HL-60 (cell line): ENCODE measurements at regions not wholly inside any gene's neighbourhood (a gene's known extent, or its start where the extent isn't known, plus 50 kb on each side); places are given as distances from the start of the nearest gene placed in this dataset.
"Not testable (repeated sequence)": the region's sequence is repeated elsewhere in the genome, so short reads cannot be mapped to it uniquely, and the experiment has no call there.

Experiments
- DNase-seq, 2 experiments: peaks; one replicate each; pipeline ENCODE4 v3.0.0-alpha.2; 2010 to 2020; ENCODE audit warnings: low read depth in 1 of 2, low spot score in 1 of 2
- H3K27ac ChIP-seq: fragments of 250-450 bp; sonication (Bioruptor Pico); replicated peaks from 2 replicates; pipeline ENCODE4 v1.5.1; 2020; ENCODE audit warnings: mild to moderate bottlenecking, moderate library complexity
- H3K27me3 ChIP-seq: fragments of 250-450 bp; sonication (Bioruptor Pico); 2 replicates; pipeline ENCODE4 v1.5.1; 2021; ENCODE audit warnings: mild to moderate bottlenecking, moderate library complexity; ENCODE audit not compliant: insufficient read depth, poor library complexity, severe bottlenecking
- H3K4me3 ChIP-seq: replicated peaks from 2 replicates; pipeline ENCODE4 v1.5.1; 2011; ENCODE audit warnings: mild to moderate bottlenecking, control low read depth, low read length; ENCODE audit not compliant: insufficient read depth
- GABPA ChIP-seq: IDR thresholded peaks from 2 replicates; pipeline ENCODE4 v1.6.1; 2012; ENCODE audit warnings: low read depth
- POLR2AphosphoS5 ChIP-seq: IDR thresholded peaks from 2 replicates; pipeline ENCODE4 v1.6.1; 2012; ENCODE audit warnings: low read depth
- SPI1 ChIP-seq: IDR thresholded peaks from 2 replicates; pipeline ENCODE4 v1.6.1; 2012; ENCODE audit warnings: low read depth, mild to moderate bottlenecking, borderline replicate concordance
- TF ChIP-seq, protein P1 (sequence below): IDR thresholded peaks from one replicate; pipeline ENCODE4 v1.5.1; 2011; ENCODE audit warnings: low read length, control low read depth, inconsistent platforms; ENCODE audit not compliant: insufficient read depth
- TF ChIP-seq, protein P2 (sequence below): IDR thresholded peaks from 2 replicates; pipeline ENCODE4 v1.6.1; 2012; ENCODE audit warnings: low read depth; ENCODE audit not compliant: insufficient replicate concordance

DNA sequence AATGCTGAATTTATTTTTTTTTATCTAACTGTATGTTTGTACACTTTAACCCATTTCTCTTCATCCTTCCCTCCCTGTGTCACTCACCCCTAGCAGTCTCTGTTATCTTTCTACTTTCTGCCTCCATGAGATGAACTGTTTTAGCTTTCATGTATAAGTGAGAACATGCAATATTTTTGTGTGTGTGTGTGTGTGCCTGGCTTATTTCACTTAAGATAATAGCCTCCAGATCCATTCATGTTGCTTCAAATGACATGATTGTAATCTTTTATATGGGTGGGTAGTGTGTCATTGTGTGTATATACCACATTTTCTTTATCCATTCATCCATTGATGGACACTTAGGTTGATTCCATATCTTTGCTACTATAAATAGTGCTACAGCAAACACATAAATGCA lies 1023.9 kb downstream of the TLE1 start:
- H3K4me3 ChIP-seq: no peak overlapping the region
- no peaks in the 10 kb centered on the region for H3K27me3 ChIP-seq
- no peak overlapping the region for H3K27ac ChIP-seq
- TF ChIP-seq, protein P1, sequence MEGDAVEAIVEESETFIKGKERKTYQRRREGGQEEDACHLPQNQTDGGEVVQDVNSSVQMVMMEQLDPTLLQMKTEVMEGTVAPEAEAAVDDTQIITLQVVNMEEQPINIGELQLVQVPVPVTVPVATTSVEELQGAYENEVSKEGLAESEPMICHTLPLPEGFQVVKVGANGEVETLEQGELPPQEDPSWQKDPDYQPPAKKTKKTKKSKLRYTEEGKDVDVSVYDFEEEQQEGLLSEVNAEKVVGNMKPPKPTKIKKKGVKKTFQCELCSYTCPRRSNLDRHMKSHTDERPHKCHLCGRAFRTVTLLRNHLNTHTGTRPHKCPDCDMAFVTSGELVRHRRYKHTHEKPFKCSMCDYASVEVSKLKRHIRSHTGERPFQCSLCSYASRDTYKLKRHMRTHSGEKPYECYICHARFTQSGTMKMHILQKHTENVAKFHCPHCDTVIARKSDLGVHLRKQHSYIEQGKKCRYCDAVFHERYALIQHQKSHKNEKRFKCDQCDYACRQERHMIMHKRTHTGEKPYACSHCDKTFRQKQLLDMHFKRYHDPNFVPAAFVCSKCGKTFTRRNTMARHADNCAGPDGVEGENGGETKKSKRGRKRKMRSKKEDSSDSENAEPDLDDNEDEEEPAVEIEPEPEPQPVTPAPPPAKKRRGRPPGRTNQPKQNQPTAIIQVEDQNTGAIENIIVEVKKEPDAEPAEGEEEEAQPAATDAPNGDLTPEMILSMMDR: no peak
- no peak for TF ChIP-seq POLR2AphosphoS5
- DNase-seq: no peak

DNA sequence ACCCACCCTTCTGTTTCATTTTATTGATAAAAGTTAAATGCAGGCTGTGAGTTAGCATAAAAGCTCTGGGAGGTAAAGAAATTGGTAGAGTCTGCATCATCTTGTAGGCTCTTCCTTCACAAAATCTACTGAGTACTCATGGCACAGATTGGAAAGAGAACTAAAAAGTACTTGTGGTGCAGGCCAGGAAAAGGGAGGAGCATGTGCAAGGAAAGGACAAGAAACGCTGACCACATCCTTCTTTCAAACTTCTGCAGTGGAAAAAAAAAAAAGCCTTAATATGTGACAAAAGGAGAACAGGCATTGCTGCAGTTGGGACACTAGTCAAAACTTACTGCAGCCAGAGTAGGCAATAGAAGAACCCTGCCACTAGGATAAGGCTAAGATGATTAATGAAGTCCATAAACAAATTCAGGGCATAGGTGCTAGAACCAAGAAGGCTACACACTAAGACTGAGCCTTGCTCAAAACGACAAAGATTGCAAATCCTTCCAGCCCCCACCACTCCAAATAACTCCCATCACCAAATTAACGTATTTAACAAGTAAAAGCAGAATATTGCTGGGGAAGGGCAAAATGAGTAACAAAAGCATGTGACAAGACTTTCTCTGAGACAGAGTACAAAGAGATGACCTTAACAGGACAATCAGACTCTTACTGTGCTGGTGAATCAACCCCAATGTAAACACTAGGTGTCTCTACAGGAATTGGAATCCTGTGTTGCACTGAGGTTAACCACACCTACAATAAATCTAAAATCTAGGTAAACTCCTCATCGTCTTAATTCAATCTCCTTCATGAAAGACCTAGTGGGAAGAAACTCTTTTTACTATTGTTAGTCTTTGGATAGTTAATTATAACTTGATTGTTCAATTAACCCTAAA lies 1024.8 kb downstream of the TLE1 start:
- Histone ChIP-seq H3K4me3 (no peak overlapping the region), H3K27me3 (no peaks in the 10 kb centered on the region), H3K27ac (no peak overlapping the region)
- TF ChIP-seq, protein P2, sequence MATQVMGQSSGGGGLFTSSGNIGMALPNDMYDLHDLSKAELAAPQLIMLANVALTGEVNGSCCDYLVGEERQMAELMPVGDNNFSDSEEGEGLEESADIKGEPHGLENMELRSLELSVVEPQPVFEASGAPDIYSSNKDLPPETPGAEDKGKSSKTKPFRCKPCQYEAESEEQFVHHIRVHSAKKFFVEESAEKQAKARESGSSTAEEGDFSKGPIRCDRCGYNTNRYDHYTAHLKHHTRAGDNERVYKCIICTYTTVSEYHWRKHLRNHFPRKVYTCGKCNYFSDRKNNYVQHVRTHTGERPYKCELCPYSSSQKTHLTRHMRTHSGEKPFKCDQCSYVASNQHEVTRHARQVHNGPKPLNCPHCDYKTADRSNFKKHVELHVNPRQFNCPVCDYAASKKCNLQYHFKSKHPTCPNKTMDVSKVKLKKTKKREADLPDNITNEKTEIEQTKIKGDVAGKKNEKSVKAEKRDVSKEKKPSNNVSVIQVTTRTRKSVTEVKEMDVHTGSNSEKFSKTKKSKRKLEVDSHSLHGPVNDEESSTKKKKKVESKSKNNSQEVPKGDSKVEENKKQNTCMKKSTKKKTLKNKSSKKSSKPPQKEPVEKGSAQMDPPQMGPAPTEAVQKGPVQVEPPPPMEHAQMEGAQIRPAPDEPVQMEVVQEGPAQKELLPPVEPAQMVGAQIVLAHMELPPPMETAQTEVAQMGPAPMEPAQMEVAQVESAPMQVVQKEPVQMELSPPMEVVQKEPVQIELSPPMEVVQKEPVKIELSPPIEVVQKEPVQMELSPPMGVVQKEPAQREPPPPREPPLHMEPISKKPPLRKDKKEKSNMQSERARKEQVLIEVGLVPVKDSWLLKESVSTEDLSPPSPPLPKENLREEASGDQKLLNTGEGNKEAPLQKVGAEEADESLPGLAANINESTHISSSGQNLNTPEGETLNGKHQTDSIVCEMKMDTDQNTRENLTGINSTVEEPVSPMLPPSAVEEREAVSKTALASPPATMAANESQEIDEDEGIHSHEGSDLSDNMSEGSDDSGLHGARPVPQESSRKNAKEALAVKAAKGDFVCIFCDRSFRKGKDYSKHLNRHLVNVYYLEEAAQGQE: no peak
- TF ChIP-seq GABPA (no peak), POLR2AphosphoS5 (no peak), SPI1 (peak; percentile 32; the same call in 1 of the 2 replicates)
- DNase-seq: peak; percentile 0 to 33

DNA sequence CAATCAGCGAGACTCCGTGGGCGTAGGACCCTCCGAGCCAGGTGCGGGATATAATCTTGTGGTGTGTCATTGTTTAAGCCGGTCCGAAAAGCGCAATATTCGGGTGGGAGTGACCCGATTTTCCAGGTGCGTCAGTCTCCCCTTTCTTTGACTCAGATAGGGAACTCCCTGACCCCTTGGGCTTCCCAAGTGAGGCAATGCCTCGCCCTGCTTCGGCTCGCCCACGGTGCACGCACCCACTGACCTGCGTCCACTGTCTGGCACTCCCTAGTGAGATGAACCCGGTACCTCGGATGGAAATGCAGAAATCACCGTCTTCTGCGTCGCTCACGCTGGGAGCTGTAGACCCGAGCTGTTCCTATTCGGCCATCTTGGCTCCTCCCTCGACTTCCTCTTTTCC lies 1029.6 kb downstream of the TLE1 start:
- H3K27me3 ChIP-seq, H3K4me3 ChIP-seq, H3K27ac ChIP-seq, DNase-seq: not testable (repeated sequence)

DNA sequence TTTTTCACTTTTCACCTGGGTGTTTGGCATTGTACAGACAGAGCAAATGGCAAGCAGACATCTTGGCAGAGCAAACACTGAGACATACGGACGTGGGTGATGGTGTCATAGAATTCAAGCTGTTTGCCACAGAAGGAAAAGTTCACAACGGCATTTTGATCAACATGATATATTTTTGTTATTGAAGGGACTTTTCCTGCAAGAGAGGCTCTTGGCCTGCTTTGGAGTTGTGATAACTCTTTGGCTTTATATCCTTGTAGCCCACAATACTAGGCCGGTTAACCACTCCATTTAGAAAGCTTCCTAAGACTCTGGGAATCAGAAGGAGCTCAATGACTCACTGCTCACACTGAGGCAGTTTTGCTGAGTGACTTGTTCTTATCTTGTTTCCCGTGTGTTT lies 1038.3 kb downstream of the TLE1 start:
- DNase-seq: no peak
- no peak overlapping the region for H3K4me3 ChIP-seq
- H3K27ac ChIP-seq: no peak overlapping the region
- H3K27me3 ChIP-seq: no peaks in the 10 kb centered on the region
- TF ChIP-seq, protein P2: no peak
- TF ChIP-seq GABPA: no peak
- TF ChIP-seq, protein P1: no peak
- no peak for TF ChIP-seq POLR2AphosphoS5

DNA sequence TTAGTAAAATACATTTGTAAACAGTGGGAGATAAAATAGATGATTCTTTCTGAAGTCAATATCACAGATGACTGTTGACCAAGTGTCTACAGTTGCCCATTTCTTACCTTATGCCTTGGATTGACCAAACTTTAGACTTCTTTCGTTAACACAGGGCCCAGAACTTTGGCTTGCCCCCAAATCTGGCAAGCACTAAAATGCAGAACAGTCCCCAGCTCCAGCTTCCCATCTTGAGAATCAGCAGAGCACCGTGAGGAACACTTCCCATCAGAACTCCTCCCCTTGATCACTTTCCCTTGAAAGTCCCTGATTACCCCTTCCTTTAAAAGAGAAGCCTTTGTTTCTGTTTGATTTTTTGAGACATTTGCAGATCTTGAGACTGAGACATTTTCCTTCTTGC lies 1039.9 kb downstream of the TLE1 start:
- Histone ChIP-seq H3K27me3 (no peaks in the 10 kb centered on the region), H3K27ac (no peak overlapping the region), H3K4me3 (no peak overlapping the region)
- TF ChIP-seq GABPA: no peak
- TF ChIP-seq, protein P2: no peak
- no peak for TF ChIP-seq POLR2AphosphoS5
- TF ChIP-seq, protein P1: no peak
- TF ChIP-seq SPI1: no peak
- DNase-seq: no peak
